ENCODE measurements at regions not wholly inside any gene's neighbourhood (a gene's known extent, or its start where the extent isn't known, plus 50 kb on each side); places are given as distances from the start of the nearest gene placed in this dataset.

GRCh38 chr2:74045454-74045853 lies 60.7 kb downstream of the TET3 start:
- ChIA-PET CTCF (ENCODE audit: partially characterized antibody) (interaction anchor here (0.9 to 1.7 kb wide), 5 partner anchors 9 to 138 kb away, joined by 3 to 4 read pairs (median 4); no protein-coding TSS in a partner anchor), POLR2A (ENCODE audit: partially characterized antibody) (interaction anchor here (0.6 to 1.7 kb wide), 2 partner anchors 12 to 43 kb away, joined by 3 to 5 read pairs; no protein-coding TSS in a partner anchor)
- DNase-seq (ENCODE audit: low read depth in 1 of 2, low spot score in 2 of 2): no peak
- H3K23ac ChIP-seq (ENCODE audit: insufficient read length): no peak overlapping the region
- no peak overlapping the region for H2BK12ac ChIP-seq (ENCODE audit: low read depth, low read length)
- 87% methylated on average over 5 of the region's 5 CpGs; no CpG with 5 or more reads in 1 of the 2 experiments for WGBS, 2 experiments (ENCODE audit: extremely low coverage in 1 of 2, insufficient coverage in 1 of 2, insufficient read length in 1 of 2, insufficient replicate concordance in 2 of 2, low coverage in 1 of 2, low lambda C conversion rate in 2 of 2, missing lambda C conversion rate in 1 of 2)
- H3K36me3 ChIP-seq (ENCODE audit: control insufficient read depth in 2 of 4, insufficient read depth in 4 of 4, low read length in 3 of 4): peaks cover 0 to 6% (median 3%) of the 10 kb centered on the region in 4 experiments; a peak in 4 of 8 replicates
- H2BK5ac ChIP-seq (ENCODE audit: low read depth, low read length): no peak overlapping the region
- no peak overlapping the region for H3K18ac ChIP-seq (ENCODE audit: extremely low read depth, low read length)
- no peaks in the 10 kb centered on the region for H3K23me2 ChIP-seq (ENCODE audit: low read depth, low read length)
- no peak overlapping the region for H2BK120ac ChIP-seq (replicated peaks; ENCODE audit: low read depth, low read length)
- H3K27ac ChIP-seq (ENCODE audit: low read depth, low read length): no peak overlapping the region
- TF ChIP-seq, protein P1, sequence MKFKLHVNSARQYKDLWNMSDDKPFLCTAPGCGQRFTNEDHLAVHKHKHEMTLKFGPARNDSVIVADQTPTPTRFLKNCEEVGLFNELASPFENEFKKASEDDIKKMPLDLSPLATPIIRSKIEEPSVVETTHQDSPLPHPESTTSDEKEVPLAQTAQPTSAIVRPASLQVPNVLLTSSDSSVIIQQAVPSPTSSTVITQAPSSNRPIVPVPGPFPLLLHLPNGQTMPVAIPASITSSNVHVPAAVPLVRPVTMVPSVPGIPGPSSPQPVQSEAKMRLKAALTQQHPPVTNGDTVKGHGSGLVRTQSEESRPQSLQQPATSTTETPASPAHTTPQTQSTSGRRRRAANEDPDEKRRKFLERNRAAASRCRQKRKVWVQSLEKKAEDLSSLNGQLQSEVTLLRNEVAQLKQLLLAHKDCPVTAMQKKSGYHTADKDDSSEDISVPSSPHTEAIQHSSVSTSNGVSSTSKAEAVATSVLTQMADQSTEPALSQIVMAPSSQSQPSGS (IDR thresholded peaks at IDR 0.05; ENCODE audit: low read length): no peak
- TF ChIP-seq SIX5 (IDR thresholded peaks at IDR 0.05; ENCODE audit: low read depth, low read length) (no peak), BACH1 (IDR thresholded peaks at IDR 0.05; ENCODE audit: low read length) (no peak), KDM1A (IDR thresholded peaks at IDR 0.05; ENCODE audit: borderline replicate concordance, low read length) (no peak), TAF7 (optimal IDR thresholded peaks at IDR 0.05; ENCODE audit: borderline replicate concordance, low read depth, low read length) (no peak)
- H3K4me1 ChIP-seq (replicated peaks in 1 of 4; ENCODE audit: control insufficient read depth in 3 of 4, insufficient read depth in 4 of 4, low read length in 3 of 4): peaks cover 2 to 10% (median 4%) of the 10 kb centered on the region in 4 experiments; a peak in 6 of 7 replicates
- H4K91ac ChIP-seq (replicated peaks; ENCODE audit: insufficient read length, low read length): no peak overlapping the region
- H3K79me1 ChIP-seq (ENCODE audit: low read depth, low read length): peaks cover 16% of the 10 kb centered on the region
- no peak for FAIRE-seq
- H3K4me3 ChIP-seq (ENCODE audit: extremely low read depth in 1 of 4, insufficient read depth in 2 of 4, low read depth in 3 of 4, low read length in 4 of 4): no peak overlapping the region
- no peak overlapping the region for H3K4ac ChIP-seq (replicated peaks; ENCODE audit: insufficient read length, low read depth, low read length)
- no peak overlapping the region for H2BK20ac ChIP-seq (ENCODE audit: low read length)
- no peak overlapping the region for H4K8ac ChIP-seq (ENCODE audit: extremely low read depth, insufficient read depth, low read length)
- no peak overlapping the region for H4K5ac ChIP-seq (ENCODE audit: insufficient read length, low read depth, low read length)
- peaks cover 0 to 46% of the 10 kb centered on the region in 2 experiments; a peak in 2 of 4 replicates for H3K79me2 ChIP-seq (ENCODE audit: control insufficient read depth in 1 of 2, insufficient read depth in 2 of 2, low read length in 2 of 2)
- H2BK15ac ChIP-seq (ENCODE audit: low read length): no peak overlapping the region
- H3K4me2 ChIP-seq (ENCODE audit: insufficient read depth in 1 of 2, low read depth in 2 of 2, low read length in 2 of 2): no peak overlapping the region
- H2AFZ ChIP-seq (ENCODE audit: low read length): no peak overlapping the region
- no peak overlapping the region for H2AK5ac ChIP-seq (ENCODE audit: low read depth, low read length)
- no peaks in the 10 kb centered on the region for H3K9me3 ChIP-seq (ENCODE audit: insufficient read depth in 2 of 2, low read depth in 1 of 2, low read length in 1 of 2)
- H3K14ac ChIP-seq (ENCODE audit: insufficient read length): no peak overlapping the region
- no peak overlapping the region for H3K56ac ChIP-seq (replicated peaks; ENCODE audit: insufficient read length, low read depth, low read length)
- no peaks in the 10 kb centered on the region for H3K27me3 ChIP-seq (replicated peaks in 1 of 4; ENCODE audit: control insufficient read depth in 3 of 4, extremely low read depth in 1 of 4, insufficient read depth in 3 of 4, low read length in 3 of 4)
- H3K9ac ChIP-seq (replicated peaks in 1 of 4; ENCODE audit: extremely low read depth in 1 of 4, low read depth in 3 of 4, low read length in 3 of 4): no peak overlapping the region
- H4K20me1 ChIP-seq (replicated peaks in 1 of 2; ENCODE audit: control insufficient read depth in 1 of 2, insufficient read depth in 2 of 2, low read length in 2 of 2): peaks cover 4 to 10% of the 10 kb centered on the region in 2 experiments
